ENCODE measurements at regions not wholly inside any gene's neighbourhood (a gene's known extent, or its start where the extent isn't known, plus 50 kb on each side); places are given as distances from the start of the nearest gene placed in this dataset.
A peak's percentile ranks its signal among the peaks of the same experiment; 100 is the strongest.

- ChIA-PET CTCF (no interaction called here), POLR2A (no interaction called here)
- H3K27ac ChIP-seq (ENCODE audit: low read length): no peak overlapping the region
- no peaks in the 10 kb centered on the region for H3K36me3 ChIP-seq (ENCODE audit: control insufficient read depth, insufficient read depth, low read length)
- H3K4me3 ChIP-seq (ENCODE audit: low read depth in 2 of 2, low read length in 2 of 2): no peak overlapping the region
- H3K27me3 ChIP-seq (ENCODE audit: control insufficient read depth, insufficient read depth, low read length): no peaks in the 10 kb centered on the region
- in situ Hi-C loops (cut with HindIII; ENCODE audit: low pct_unique_long_range_greater_than_20kb, low sequenced_read_pairs) (no loop called here), intact Hi-C loops (cut with micrococcal nuclease; ENCODE audit: unreplicated experiment) (no loop called here)
- H3K9me3 ChIP-seq (ENCODE audit: control insufficient read depth, insufficient read depth, low read depth, low read length): no peaks in the 10 kb centered on the region
- DNase-seq (ENCODE audit: low read depth, low spot score) (peak; percentile 82), ATAC-seq (peak; percentile 81)
- BruUV-seq (replicated peaks): no TSS peak
- TF ChIP-seq, protein P1, sequence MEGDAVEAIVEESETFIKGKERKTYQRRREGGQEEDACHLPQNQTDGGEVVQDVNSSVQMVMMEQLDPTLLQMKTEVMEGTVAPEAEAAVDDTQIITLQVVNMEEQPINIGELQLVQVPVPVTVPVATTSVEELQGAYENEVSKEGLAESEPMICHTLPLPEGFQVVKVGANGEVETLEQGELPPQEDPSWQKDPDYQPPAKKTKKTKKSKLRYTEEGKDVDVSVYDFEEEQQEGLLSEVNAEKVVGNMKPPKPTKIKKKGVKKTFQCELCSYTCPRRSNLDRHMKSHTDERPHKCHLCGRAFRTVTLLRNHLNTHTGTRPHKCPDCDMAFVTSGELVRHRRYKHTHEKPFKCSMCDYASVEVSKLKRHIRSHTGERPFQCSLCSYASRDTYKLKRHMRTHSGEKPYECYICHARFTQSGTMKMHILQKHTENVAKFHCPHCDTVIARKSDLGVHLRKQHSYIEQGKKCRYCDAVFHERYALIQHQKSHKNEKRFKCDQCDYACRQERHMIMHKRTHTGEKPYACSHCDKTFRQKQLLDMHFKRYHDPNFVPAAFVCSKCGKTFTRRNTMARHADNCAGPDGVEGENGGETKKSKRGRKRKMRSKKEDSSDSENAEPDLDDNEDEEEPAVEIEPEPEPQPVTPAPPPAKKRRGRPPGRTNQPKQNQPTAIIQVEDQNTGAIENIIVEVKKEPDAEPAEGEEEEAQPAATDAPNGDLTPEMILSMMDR (IDR thresholded peaks at IDR 0.05): no peak
- no peak for TF ChIP-seq SIN3A (IDR thresholded peaks at IDR 0.05; ENCODE audit: borderline replicate concordance, insufficient read depth, low read depth, low read length)
- no peak for TF ChIP-seq TCF7L2 (IDR thresholded peaks at IDR 0.05; ENCODE audit: low read depth, low read length)
- no peak for TF ChIP-seq POLR2AphosphoS5 (IDR thresholded peaks at IDR 0.05; ENCODE audit: low read depth, low read length)
- TF ChIP-seq, protein P2, sequence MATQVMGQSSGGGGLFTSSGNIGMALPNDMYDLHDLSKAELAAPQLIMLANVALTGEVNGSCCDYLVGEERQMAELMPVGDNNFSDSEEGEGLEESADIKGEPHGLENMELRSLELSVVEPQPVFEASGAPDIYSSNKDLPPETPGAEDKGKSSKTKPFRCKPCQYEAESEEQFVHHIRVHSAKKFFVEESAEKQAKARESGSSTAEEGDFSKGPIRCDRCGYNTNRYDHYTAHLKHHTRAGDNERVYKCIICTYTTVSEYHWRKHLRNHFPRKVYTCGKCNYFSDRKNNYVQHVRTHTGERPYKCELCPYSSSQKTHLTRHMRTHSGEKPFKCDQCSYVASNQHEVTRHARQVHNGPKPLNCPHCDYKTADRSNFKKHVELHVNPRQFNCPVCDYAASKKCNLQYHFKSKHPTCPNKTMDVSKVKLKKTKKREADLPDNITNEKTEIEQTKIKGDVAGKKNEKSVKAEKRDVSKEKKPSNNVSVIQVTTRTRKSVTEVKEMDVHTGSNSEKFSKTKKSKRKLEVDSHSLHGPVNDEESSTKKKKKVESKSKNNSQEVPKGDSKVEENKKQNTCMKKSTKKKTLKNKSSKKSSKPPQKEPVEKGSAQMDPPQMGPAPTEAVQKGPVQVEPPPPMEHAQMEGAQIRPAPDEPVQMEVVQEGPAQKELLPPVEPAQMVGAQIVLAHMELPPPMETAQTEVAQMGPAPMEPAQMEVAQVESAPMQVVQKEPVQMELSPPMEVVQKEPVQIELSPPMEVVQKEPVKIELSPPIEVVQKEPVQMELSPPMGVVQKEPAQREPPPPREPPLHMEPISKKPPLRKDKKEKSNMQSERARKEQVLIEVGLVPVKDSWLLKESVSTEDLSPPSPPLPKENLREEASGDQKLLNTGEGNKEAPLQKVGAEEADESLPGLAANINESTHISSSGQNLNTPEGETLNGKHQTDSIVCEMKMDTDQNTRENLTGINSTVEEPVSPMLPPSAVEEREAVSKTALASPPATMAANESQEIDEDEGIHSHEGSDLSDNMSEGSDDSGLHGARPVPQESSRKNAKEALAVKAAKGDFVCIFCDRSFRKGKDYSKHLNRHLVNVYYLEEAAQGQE (IDR thresholded peaks at IDR 0.05; ENCODE audit: insufficient read depth in 1 of 2, low read depth in 2 of 2, low read length in 1 of 2): no peak
- H3K4me1 ChIP-seq (ENCODE audit: control insufficient read depth, insufficient read depth, low read length): no peaks in the 10 kb centered on the region
Measured at GRCh38 chr6:125586074-125586473, 163.4 kb upstream of the HEY2 start.

DNA sequence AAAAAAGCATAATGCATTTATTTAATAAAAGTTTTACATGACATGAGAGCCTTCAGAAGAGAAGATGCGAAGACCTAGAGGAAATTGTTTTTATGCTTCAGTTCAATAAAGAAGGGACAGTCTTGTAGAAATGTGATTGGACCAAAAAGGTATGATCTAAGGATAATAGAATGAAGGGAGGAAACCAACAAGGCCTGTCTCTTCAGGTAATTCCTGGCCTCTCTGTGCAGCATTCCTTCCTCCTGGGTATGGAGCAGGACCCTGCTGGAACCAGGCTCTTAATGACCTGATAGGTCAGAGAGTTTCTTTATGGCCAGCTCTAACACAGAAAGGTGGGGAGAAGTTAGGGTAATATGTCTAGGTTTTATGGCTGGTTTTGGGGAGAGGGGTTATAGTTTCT lies 162.8 kb upstream of the HEY2 start:
- H3K27ac ChIP-seq (ENCODE audit: low read length): no peak overlapping the region
- TF ChIP-seq TCF7L2 (IDR thresholded peaks at IDR 0.05; ENCODE audit: low read depth, low read length) (no peak), POLR2AphosphoS5 (IDR thresholded peaks at IDR 0.05; ENCODE audit: low read depth, low read length) (no peak)
- TF ChIP-seq, protein P1 (IDR thresholded peaks at IDR 0.05): no peak
- TF ChIP-seq, protein P2 (IDR thresholded peaks at IDR 0.05; ENCODE audit: insufficient read depth in 1 of 2, low read depth in 2 of 2, low read length in 1 of 2): no peak
- no peaks in the 10 kb centered on the region for H3K36me3 ChIP-seq (ENCODE audit: control insufficient read depth, insufficient read depth, low read length)
- ChIA-PET CTCF (no interaction called here), POLR2A (interaction anchor here (0.6 kb wide), 1 partner anchor 10 kb away, joined by 7 read pairs; no protein-coding TSS in a partner anchor)
- H3K4me1 ChIP-seq (ENCODE audit: control insufficient read depth, insufficient read depth, low read length): no peaks in the 10 kb centered on the region
- no peaks in the 10 kb centered on the region for H3K9me3 ChIP-seq (ENCODE audit: control insufficient read depth, insufficient read depth, low read depth, low read length)
- ATAC-seq (no peak), DNase-seq (ENCODE audit: low read depth, low spot score) (no peak)
- no peak overlapping the region for H3K4me3 ChIP-seq (ENCODE audit: low read depth in 2 of 2, low read length in 2 of 2)
- no peaks in the 10 kb centered on the region for H3K27me3 ChIP-seq (ENCODE audit: control insufficient read depth, insufficient read depth, low read length)
- in situ Hi-C loops (cut with HindIII; ENCODE audit: low pct_unique_long_range_greater_than_20kb, low sequenced_read_pairs): no loop called here
- intact Hi-C loops (cut with micrococcal nuclease; ENCODE audit: unreplicated experiment): no loop called here
- no TSS peak for BruUV-seq (replicated peaks)
